RWPE1 (cell line): ENCODE measurements at regions not wholly inside any gene's neighbourhood (a gene's known extent, or its start where the extent isn't known, plus 50 kb on each side); places are given as distances from the start of the nearest gene placed in this dataset.

Experiments
- CTCF ChIA-PET: fragments of 350-600 bp; sonication (Branson Sonifier 250); formaldehyde crosslinking; extraction: SDS; loops from one replicate; lab custom pipeline; 2021; lab: Yijun Ruan, JAX
- POLR2A ChIA-PET: fragments of 400-600 bp; formaldehyde crosslinking; extraction: SDS; loops from one replicate; lab custom pipeline; 2020; ENCODE audit warnings: antibody characterized with exemption; ENCODE audit not compliant: low non-redundant PET; lab: Yijun Ruan, JAX
- DNase-seq: peaks from one replicate; pipeline ENCODE4 v3.0.0; 2012; ENCODE audit warnings: low spot score
- H3K27ac ChIP-seq: fragments of 450-650 bp; 2 replicates; pipeline ENCODE4 v1.5.1; 2017
- TF ChIP-seq, protein P1 (sequence below): fragments of 450-650 bp; conservative IDR thresholded peaks from 2 replicates; pipeline ENCODE4 v1.5.1; 2017; ENCODE audit warnings: low read depth, mild to moderate bottlenecking

GRCh38 chr3:135382188-135382587 is 583.3 kb upstream of the PPP2R3A start:
- CTCF ChIA-PET = no interaction called here
- no peak for DNase-seq
- no peak overlapping the region for H3K27ac ChIP-seq
- POLR2A ChIA-PET = no interaction called here
- TF ChIP-seq, protein P1, sequence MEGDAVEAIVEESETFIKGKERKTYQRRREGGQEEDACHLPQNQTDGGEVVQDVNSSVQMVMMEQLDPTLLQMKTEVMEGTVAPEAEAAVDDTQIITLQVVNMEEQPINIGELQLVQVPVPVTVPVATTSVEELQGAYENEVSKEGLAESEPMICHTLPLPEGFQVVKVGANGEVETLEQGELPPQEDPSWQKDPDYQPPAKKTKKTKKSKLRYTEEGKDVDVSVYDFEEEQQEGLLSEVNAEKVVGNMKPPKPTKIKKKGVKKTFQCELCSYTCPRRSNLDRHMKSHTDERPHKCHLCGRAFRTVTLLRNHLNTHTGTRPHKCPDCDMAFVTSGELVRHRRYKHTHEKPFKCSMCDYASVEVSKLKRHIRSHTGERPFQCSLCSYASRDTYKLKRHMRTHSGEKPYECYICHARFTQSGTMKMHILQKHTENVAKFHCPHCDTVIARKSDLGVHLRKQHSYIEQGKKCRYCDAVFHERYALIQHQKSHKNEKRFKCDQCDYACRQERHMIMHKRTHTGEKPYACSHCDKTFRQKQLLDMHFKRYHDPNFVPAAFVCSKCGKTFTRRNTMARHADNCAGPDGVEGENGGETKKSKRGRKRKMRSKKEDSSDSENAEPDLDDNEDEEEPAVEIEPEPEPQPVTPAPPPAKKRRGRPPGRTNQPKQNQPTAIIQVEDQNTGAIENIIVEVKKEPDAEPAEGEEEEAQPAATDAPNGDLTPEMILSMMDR = no peak

DNA sequence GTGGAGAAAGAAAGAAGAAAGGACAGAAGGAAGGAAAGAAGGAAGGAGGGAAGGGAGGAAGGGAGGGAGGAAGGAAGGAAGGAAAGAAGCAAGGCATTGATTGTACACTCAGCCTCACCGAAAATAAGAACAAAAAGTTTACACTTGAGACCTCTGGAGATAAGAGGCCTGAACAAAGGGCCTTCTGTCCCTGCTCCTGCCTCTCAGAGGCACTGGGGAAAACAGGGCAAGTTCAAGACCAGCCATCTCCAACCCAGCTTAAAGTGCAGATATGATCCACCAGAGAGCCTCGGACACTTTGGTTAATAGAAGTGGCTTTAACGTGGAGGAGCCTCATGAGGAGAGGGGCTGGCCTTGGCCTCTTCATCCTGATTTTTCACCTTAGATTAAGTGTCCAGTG is 582.9 kb upstream of the PPP2R3A start:
- no peak for DNase-seq
- POLR2A ChIA-PET = no interaction called here
- CTCF ChIA-PET = no interaction called here
- no peak overlapping the region for H3K27ac ChIP-seq
- TF ChIP-seq, protein P1 = no peak

GRCh38 chr3:135383301-135383700 is 582.2 kb upstream of the PPP2R3A start:
- no peak for DNase-seq
- TF ChIP-seq, protein P1 = no peak
- H3K27ac ChIP-seq = no peak overlapping the region
- CTCF ChIA-PET = no interaction called here
- POLR2A ChIA-PET = no interaction called here

GRCh38 chr3:135392151-135392550 is 573.4 kb upstream of the PPP2R3A start:
- H3K27ac ChIP-seq = no peak overlapping the region
- TF ChIP-seq, protein P1 = no peak
- DNase-seq = no peak
- ChIA-PET POLR2A (no interaction called here), CTCF (no interaction called here)

DNA sequence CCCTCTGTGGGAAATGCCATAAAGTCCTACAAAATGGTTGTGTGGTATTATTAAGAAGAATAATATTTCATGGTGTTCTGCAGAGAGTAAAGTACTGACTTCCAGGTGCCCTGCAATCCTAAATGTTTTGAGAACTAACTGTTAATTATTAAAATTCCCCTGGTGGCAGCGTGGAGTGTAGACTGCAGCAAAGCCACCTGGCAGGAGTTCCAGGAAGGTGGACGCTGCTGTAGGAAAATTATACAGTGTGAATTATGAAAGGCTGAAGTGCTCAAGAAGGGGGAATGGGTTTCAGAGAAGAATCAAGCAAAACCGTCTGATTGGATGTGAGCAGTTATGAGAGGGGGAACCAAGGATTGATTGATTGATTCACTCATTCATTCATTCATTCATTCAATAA is 572.4 kb upstream of the PPP2R3A start:
- CTCF ChIA-PET = no interaction called here
- H3K27ac ChIP-seq = no peak overlapping the region
- DNase-seq = no peak
- TF ChIP-seq, protein P1 = no peak
- POLR2A ChIA-PET = no interaction called here

DNA sequence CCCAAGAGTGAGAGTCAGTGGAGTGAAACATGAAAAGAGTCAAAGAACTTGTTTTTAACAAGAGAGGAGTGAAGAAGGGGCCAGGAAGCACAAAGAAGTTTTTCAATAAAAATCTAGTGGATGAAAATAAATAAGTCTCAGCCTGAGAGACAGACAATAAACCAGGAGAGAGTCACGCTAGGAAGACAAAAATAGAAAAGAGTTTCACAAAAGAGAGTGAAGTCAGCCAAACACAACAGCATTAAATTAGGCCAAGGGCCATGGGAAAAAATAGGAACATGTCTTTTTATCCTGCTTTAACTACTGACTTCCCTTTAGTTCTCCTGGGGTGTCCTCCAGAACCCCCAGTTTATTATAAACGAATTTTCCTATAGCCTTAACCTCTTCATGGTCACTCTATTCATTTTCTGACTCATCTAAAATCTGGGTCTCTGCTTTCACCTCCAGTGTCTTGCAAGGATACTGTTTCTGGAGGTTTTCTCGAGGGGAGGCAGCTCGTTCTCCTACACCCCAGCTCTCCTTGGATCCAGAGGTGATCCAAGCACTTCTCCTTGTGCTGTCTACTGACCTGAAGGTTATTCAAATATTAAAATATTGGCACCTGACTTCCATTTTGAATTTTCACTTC is 571.5 kb upstream of the PPP2R3A start:
- no peak overlapping the region for H3K27ac ChIP-seq
- ChIA-PET POLR2A (no interaction called here), CTCF (no interaction called here)
- TF ChIP-seq, protein P1 = no peak
- no peak for DNase-seq
